ENCODE measurements at regions not wholly inside any gene's neighbourhood (a gene's known extent, or its start where the extent isn't known, plus 50 kb on each side); places are given as distances from the start of the nearest gene placed in this dataset.

DNA sequence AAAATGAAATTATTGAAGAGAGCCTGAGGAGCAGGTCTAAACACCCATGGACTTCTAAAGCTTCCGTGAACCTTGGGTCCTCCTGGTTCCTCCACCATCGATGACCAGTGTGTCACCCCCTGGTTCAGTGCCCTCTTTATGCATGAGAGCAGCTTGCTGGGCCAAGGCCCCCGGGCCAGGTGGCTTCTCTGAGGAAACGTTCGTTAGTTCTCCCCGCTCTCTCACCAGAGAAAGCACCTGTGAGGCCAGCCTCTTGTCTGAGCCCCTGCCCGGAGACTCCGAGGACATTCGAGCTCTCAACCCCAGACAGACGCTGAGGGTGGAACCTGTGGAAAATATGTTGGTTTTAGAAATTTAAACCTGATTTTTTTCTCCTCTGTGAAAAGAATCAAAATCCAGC lies 92.4 kb downstream of the GLI2 start:
- TF ChIP-seq, protein P1, sequence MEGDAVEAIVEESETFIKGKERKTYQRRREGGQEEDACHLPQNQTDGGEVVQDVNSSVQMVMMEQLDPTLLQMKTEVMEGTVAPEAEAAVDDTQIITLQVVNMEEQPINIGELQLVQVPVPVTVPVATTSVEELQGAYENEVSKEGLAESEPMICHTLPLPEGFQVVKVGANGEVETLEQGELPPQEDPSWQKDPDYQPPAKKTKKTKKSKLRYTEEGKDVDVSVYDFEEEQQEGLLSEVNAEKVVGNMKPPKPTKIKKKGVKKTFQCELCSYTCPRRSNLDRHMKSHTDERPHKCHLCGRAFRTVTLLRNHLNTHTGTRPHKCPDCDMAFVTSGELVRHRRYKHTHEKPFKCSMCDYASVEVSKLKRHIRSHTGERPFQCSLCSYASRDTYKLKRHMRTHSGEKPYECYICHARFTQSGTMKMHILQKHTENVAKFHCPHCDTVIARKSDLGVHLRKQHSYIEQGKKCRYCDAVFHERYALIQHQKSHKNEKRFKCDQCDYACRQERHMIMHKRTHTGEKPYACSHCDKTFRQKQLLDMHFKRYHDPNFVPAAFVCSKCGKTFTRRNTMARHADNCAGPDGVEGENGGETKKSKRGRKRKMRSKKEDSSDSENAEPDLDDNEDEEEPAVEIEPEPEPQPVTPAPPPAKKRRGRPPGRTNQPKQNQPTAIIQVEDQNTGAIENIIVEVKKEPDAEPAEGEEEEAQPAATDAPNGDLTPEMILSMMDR (IDR thresholded peaks at IDR 0.05) = no peak
- intact Hi-C loops (cut with DNase I) = no loop called here
- 80 to 87% methylated on average over 9 to 10 of the region's 10 CpGs for WGBS, 2 donors

DNA sequence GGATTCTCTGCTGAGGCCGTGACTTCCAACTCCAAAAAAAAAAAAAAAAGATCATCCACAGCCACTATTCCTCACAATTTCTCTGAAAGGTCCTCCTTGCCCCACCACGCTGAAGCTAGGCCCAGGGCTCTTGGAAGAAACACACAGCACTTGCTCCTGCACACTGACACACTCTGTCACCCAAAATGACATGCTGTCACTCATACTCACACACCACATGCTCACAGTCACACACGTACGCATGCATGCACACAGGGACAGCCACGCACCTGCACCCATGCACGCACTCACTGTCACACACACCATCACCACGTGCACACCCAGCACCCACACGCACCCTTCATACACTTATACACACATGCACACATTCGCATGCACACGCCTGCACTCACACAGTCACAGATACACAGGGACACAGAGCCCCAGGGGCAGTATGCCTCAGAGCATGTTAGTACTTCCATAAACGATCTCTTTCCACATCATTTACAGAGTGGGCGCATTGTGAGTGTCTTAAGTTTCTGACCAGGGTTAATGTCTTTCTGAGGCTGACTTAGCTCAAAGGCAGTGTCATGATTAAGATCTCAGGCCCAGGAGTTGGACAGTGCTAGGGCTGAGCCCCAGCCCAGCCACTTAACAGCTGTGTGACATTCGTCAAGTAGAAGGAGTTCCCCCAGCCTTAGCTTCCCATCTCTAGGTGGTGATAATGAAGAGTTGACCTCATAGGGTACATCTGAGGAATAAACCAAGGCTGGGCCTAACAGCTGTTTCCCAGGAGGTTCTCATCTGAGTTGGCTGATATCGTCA lies 93.4 kb downstream of the GLI2 start:
- no peak for DNase-seq
- Histone ChIP-seq H3K27me3 (no peaks in the 10 kb centered on the region), H3K4me3 (no peak overlapping the region), H3K4me1 (no peaks in the 10 kb centered on the region), H3K36me3 (replicated peaks in 1 of 2; ENCODE audit: insufficient read depth in 1 of 2, low read depth in 2 of 2) (no peaks in the 10 kb centered on the region), H3K9me3 (no peaks in the 10 kb centered on the region), H3K27ac (no peak overlapping the region)
- no peak for ATAC-seq
- 84 to 85% methylated on average over 13 of the region's 14 CpGs for WGBS, 2 donors
- TF ChIP-seq, protein P1 (IDR thresholded peaks at IDR 0.05) = no peak
- no peak for TF ChIP-seq POLR2A (IDR thresholded peaks at IDR 0.05)
- intact Hi-C loops (cut with DNase I) = no loop called here

More for the DNA sequence above, 92.4 kb downstream of the GLI2 start:
- Histone ChIP-seq H3K27ac (no peak overlapping the region), H3K27me3 (no peaks in the 10 kb centered on the region), H3K9me3 (no peaks in the 10 kb centered on the region), H3K4me3 (no peak overlapping the region), H3K4me1 (no peaks in the 10 kb centered on the region), H3K36me3 (replicated peaks in 1 of 2; ENCODE audit: insufficient read depth in 1 of 2, low read depth in 2 of 2) (no peaks in the 10 kb centered on the region)
- no peak for ATAC-seq
- DNase-seq = no peak

DNA sequence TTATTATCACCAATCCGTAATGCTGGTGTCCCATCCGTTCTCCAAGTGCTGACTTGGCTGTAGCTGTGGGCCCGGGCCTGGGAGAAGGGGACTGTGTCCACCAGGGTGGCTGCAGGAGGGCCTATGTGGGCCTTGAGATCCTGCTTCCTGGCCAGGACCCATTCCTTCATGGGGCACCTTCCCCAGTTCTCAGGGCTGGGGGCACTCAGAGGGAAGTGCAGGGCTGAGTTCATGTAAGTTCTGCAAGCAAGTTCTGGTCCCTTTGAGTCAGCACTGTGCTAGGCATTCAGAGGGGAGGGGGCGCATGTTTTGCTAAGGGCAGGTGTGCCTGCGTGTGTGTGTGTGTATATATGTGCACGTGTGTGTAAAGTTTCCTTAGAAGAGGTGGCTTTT lies 94.0 kb downstream of the GLI2 start:
- intact Hi-C loops (cut with DNase I) = no loop called here
- no peaks in the 10 kb centered on the region for H3K4me1 ChIP-seq
- ATAC-seq = no peak
- DNase-seq = no peak
- H3K36me3 ChIP-seq (replicated peaks in 1 of 2; ENCODE audit: insufficient read depth in 1 of 2, low read depth in 2 of 2) = no peaks in the 10 kb centered on the region
- 75 to 77% methylated on average over 6 of the region's 6 CpGs for WGBS, 2 donors
- no peak overlapping the region for H3K4me3 ChIP-seq
- no peaks in the 10 kb centered on the region for H3K9me3 ChIP-seq
- TF ChIP-seq, protein P1 (IDR thresholded peaks at IDR 0.05) = no peak
- no peak for TF ChIP-seq POLR2A (IDR thresholded peaks at IDR 0.05)
- no peak overlapping the region for H3K27ac ChIP-seq
- no peaks in the 10 kb centered on the region for H3K27me3 ChIP-seq

DNA sequence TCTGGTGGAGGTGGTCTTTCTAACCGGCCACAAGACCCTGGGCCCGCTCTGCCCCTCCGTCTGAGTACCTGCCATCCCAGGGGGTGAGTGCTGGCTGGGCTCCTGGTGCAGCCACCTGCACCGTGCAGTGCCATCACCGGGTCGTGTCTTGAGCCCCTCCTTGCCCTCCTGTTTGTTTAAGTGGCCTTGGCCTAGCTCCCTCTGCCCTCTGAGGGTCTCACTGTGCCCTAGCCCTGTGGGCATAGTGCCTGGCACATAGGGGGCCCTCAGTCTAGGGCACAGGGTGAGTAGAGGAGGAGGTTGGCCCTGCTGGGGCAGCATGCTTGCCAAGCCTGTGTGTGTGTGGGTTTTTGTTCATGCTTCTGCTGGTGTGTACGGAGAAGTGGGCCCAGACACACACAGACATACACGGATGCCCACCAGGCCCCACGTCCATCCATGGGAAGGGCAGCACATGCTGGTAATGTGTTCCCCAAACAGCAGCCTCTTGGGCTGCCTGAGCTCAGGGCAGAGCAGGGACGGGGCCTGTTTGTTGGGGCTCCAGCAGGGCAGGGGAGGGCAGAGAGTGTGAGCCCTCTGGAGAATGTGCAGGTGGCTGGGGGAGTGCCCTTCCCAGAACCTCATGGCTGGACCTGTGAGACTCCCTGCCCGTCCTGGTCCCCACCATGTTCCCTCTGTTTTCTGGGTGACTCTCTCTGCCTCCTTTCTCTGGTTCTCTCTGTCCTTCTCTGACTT lies 94.6 kb downstream of the GLI2 start:
- intact Hi-C loops (cut with DNase I) = no loop called here
- no peak overlapping the region for H3K4me3 ChIP-seq
- H3K4me1 ChIP-seq = no peaks in the 10 kb centered on the region
- TF ChIP-seq POLR2A (IDR thresholded peaks at IDR 0.05) = no peak
- TF ChIP-seq, protein P1 (IDR thresholded peaks at IDR 0.05) = no peak
- no peaks in the 10 kb centered on the region for H3K9me3 ChIP-seq
- no peaks in the 10 kb centered on the region for H3K36me3 ChIP-seq (replicated peaks in 1 of 2; ENCODE audit: insufficient read depth in 1 of 2, low read depth in 2 of 2)
- H3K27ac ChIP-seq = no peak overlapping the region
- DNase-seq (no peak), ATAC-seq (no peak)
- no peaks in the 10 kb centered on the region for H3K27me3 ChIP-seq
- WGBS, 2 donors = 77 to 83% methylated on average over 6 to 11 of the region's 11 CpGs
